Stimulated activated CD4-positive, alpha-beta T cell treated with anti-CD3 and anti-CD28 coated beads, Interleukin-12 subunit alpha, Interleukin-12 subunit beta, amount 100 ng/mL, for 4 hours (primary cell): ENCODE measurements at regions not wholly inside any gene's neighbourhood (a gene's known extent, or its start where the extent isn't known, plus 50 kb on each side); places are given as distances from the start of the nearest gene placed in this dataset.

Source experiments
- DNase-seq: peaks from one replicate; pipeline ENCODE4 v3.0.0-alpha.2; 2020

- no peak for DNase-seq
These were observed 324.4 kb downstream of the CENPC start for GRCh38 chr4:67220861-67221260.

GRCh38 chr4:67218883-67219282, 326.4 kb downstream of the CENPC start:
- DNase-seq, result no peak

GRCh38 chr4:67207941-67208441, 337.3 kb downstream of the CENPC start:
- DNase-seq, result no peak

GRCh38 chr4:67204441-67204840, 340.9 kb downstream of the CENPC start:
- DNase-seq, result no peak

- no peak for DNase-seq
These were observed 344.0 kb downstream of the CENPC start for GRCh38 chr4:67201334-67201733.

GRCh38 chr4:67198727-67199126, 346.6 kb downstream of the CENPC start:
- DNase-seq, result no peak

GRCh38 chr4:67167849-67168248, 377.5 kb downstream of the CENPC start:
- no peak for DNase-seq

GRCh38 chr4:67162690-67163089, 382.6 kb downstream of the CENPC start:
- DNase-seq, result no peak

GRCh38 chr4:67161311-67161710, 384.0 kb downstream of the CENPC start:
- no peak for DNase-seq

- no peak for DNase-seq
These were observed 384.9 kb downstream of the CENPC start for GRCh38 chr4:67160394-67160793.

- no peak for DNase-seq
These were observed 386.6 kb downstream of the CENPC start for GRCh38 chr4:67158666-67159065.

- no peak for DNase-seq
These were observed 392.3 kb downstream of the CENPC start for GRCh38 chr4:67152976-67153375.

GRCh38 chr4:67151376-67152343, 393.6 kb downstream of the CENPC start:
- DNase-seq, result no peak

- DNase-seq, result no peak
These were observed 403.7 kb downstream of the CENPC start for GRCh38 chr4:67141586-67141985.

GRCh38 chr4:67134616-67135015, 410.7 kb downstream of the CENPC start:
- DNase-seq, result no peak

GRCh38 chr4:67133162-67133561, 412.1 kb downstream of the CENPC start:
- DNase-seq, result no peak

GRCh38 chr4:67131224-67131623, 414.1 kb downstream of the CENPC start:
- DNase-seq, result no peak

GRCh38 chr4:67130411-67130810, 414.9 kb downstream of the CENPC start:
- no peak for DNase-seq

- no peak for DNase-seq
These were observed 418.7 kb downstream of the CENPC start for GRCh38 chr4:67126570-67126969.

GRCh38 chr4:67125636-67126514, 419.4 kb downstream of the CENPC start:
- no peak for DNase-seq

- no peak for DNase-seq
These were observed 420.6 kb downstream of the CENPC start for GRCh38 chr4:67124716-67125115.

- DNase-seq, result no peak
These were observed 423.3 kb downstream of the CENPC start for GRCh38 chr4:67122029-67122428.

GRCh38 chr4:67120369-67120768, 424.9 kb downstream of the CENPC start:
- no peak for DNase-seq

- DNase-seq, result no peak
These were observed 436.0 kb downstream of the CENPC start for GRCh38 chr4:67109276-67109675.
